ENCODE measurements at regions not wholly inside any gene's neighbourhood (a gene's known extent, or its start where the extent isn't known, plus 50 kb on each side); places are given as distances from the start of the nearest gene placed in this dataset.
"Not testable (repeated sequence)": the region's sequence is repeated elsewhere in the genome, so short reads cannot be mapped to it uniquely, and the experiment has no call there.

- Histone ChIP-seq H3K9me3 (ENCODE audit: control insufficient read depth, insufficient read depth, low read length) (no peaks in the 10 kb centered on the region), H3K4me1 (ENCODE audit: control insufficient read depth, insufficient read depth, low read length) (no peaks in the 10 kb centered on the region), H3K27ac (ENCODE audit: low read length) (no peak overlapping the region), H3K4me3 (ENCODE audit: low read length) (no peak overlapping the region), H3K27me3 (ENCODE audit: control insufficient read depth, insufficient read depth, low read length) (peaks cover 2% of the 10 kb centered on the region), H3K36me3 (ENCODE audit: control insufficient read depth, insufficient read depth, low read length) (no peaks in the 10 kb centered on the region)
- TF ChIP-seq CTCF (IDR thresholded peaks at IDR 0.05) = no peak
- no peaks in the 10 kb centered on the region for H3K36me3 Mint-ChIP-seq
- 54% methylated on average over 17 of the region's 17 CpGs for WGBS (ENCODE audit: insufficient coverage)
- peaks cover 32 to 37% of the 10 kb centered on the region in 2 donors for H3K27me3 Mint-ChIP-seq (ENCODE audit: low read depth in 2 of 2)
- intact Hi-C loops (cut with micrococcal nuclease) = no loop called here
- H3K4me3 Mint-ChIP-seq = no peak overlapping the region
- no peak for DNase-seq
- H3K27ac Mint-ChIP-seq = no peak overlapping the region
- H3K9me3 Mint-ChIP-seq = no peaks in the 10 kb centered on the region
- ATAC-seq = no peak
- H3K4me1 Mint-ChIP-seq = peaks cover 0 to 16% of the 10 kb centered on the region in 2 donors
Observed at GRCh38 chr5:176134529-176135223, 103.5 kb upstream of the SIMC1 start.

DNA sequence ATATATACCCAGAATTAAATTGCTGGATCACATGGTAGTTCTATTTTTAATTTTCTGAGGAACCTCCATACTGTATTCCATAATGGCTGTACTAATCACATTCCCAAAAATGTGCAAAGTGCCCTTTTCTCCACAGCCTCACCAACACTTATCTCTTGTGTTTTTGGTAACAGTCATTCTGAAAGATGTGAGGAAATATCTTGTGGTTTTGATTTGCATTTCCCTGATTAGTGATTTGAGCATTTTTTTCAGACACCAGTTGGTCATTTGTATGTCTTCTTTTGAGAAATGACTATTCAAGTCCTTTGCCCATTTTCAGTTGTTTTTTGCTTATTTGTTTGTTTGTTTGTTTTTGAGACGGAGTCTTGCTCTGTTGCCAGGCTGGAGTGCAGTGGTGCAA is 98.1 kb upstream of the SIMC1 start:
- H3K27me3 ChIP-seq (ENCODE audit: control insufficient read depth, insufficient read depth, low read length); H3K4me1 Mint-ChIP-seq; H3K4me1 ChIP-seq (ENCODE audit: control insufficient read depth, insufficient read depth, low read length); ATAC-seq; H3K27ac ChIP-seq (ENCODE audit: low read length); DNase-seq; H3K36me3 ChIP-seq (ENCODE audit: control insufficient read depth, insufficient read depth, low read length); intact Hi-C loops (cut with micrococcal nuclease); H3K4me3 ChIP-seq (ENCODE audit: low read length); H3K9me3 Mint-ChIP-seq; H3K4me3 Mint-ChIP-seq; H3K27ac Mint-ChIP-seq; H3K9me3 ChIP-seq (ENCODE audit: control insufficient read depth, insufficient read depth, low read length); H3K36me3 Mint-ChIP-seq: not testable (repeated sequence)
- WGBS (ENCODE audit: insufficient coverage) = 57% methylated on average over 1 of the region's 1 CpG
- peaks cover 10 to 39% of the 10 kb centered on the region in 2 donors for H3K27me3 Mint-ChIP-seq (ENCODE audit: low read depth in 2 of 2)

DNA sequence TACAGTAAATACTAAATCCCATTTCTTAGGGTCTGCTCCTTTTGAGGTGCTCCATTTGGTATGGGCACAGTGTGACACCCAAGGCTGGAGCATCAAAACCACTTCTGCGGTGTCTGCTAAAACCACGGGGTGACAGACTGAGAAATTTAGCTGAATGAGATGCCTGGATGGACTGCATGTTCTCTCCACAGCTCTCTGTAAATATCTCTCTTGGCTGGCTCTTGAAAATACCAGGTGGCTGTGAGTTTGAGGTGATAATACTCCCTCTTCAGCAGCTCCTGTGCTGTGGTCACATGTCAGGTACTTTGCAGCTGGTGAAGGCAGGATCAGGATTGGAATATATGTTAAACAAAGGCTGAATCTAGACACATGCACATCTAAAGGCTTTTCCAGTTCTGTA is 93.7 kb upstream of the SIMC1 start:
- Mint-ChIP-seq H3K9me3 (no peaks in the 10 kb centered on the region), H3K36me3 (peaks cover 8% of the 10 kb centered on the region), H3K4me3 (no peak overlapping the region), H3K4me1 (no peaks in the 10 kb centered on the region), H3K27ac (no peak overlapping the region), H3K27me3 (ENCODE audit: low read depth in 2 of 2) (peaks cover 16 to 45% of the 10 kb centered on the region in 2 donors)
- no peak for TF ChIP-seq CTCF (IDR thresholded peaks at IDR 0.05)
- Histone ChIP-seq H3K27me3 (ENCODE audit: control insufficient read depth, insufficient read depth, low read length) (peaks cover 5% of the 10 kb centered on the region), H3K4me1 (ENCODE audit: control insufficient read depth, insufficient read depth, low read length) (no peaks in the 10 kb centered on the region), H3K36me3 (ENCODE audit: control insufficient read depth, insufficient read depth, low read length) (no peaks in the 10 kb centered on the region), H3K9me3 (ENCODE audit: control insufficient read depth, insufficient read depth, low read length) (no peaks in the 10 kb centered on the region), H3K27ac (ENCODE audit: low read length) (no peak overlapping the region), H3K4me3 (ENCODE audit: low read length) (no peak overlapping the region)
- WGBS (ENCODE audit: insufficient coverage) = 65% methylated on average over 2 of the region's 2 CpGs
- no peak for DNase-seq
- intact Hi-C loops (cut with micrococcal nuclease) = no loop called here
- ATAC-seq = no peak

GRCh38 chr5:176149948-176150347 is 88.3 kb upstream of the SIMC1 start:
- H3K27me3 ChIP-seq (ENCODE audit: control insufficient read depth, insufficient read depth, low read length); H3K4me3 Mint-ChIP-seq; H3K27ac ChIP-seq (ENCODE audit: low read length); H3K4me1 ChIP-seq (ENCODE audit: control insufficient read depth, insufficient read depth, low read length); H3K9me3 ChIP-seq (ENCODE audit: control insufficient read depth, insufficient read depth, low read length); H3K4me3 ChIP-seq (ENCODE audit: low read length); H3K9me3 Mint-ChIP-seq; H3K36me3 ChIP-seq (ENCODE audit: control insufficient read depth, insufficient read depth, low read length); intact Hi-C loops (cut with micrococcal nuclease); H3K4me1 Mint-ChIP-seq; ATAC-seq; H3K27ac Mint-ChIP-seq; DNase-seq; H3K36me3 Mint-ChIP-seq: not testable (repeated sequence)
- H3K27me3 Mint-ChIP-seq (ENCODE audit: low read depth in 2 of 2) = peaks cover 20 to 25% of the 10 kb centered on the region in 2 donors
- no CpG with 5 or more reads among the region's 3 CpGs for WGBS (ENCODE audit: insufficient coverage)

Measured in natural killer cell (primary cell).